DOHH2 (cell line): ENCODE measurements at regions not wholly inside any gene's neighbourhood (a gene's known extent, or its start where the extent isn't known, plus 50 kb on each side); places are given as distances from the start of the nearest gene placed in this dataset.

ENCODE experiments used
- H3F3A ChIP-seq: fragments of 200-600 bp; sonication (generic), shearing (Covaris generic); 2 replicates; pipeline ENCODE4 v1.6.0; 2016; ENCODE audit warnings: antibody characterized with exemption, mild to moderate bottlenecking; ENCODE audit not compliant: control insufficient read depth, insufficient read depth
- H3K27ac ChIP-seq: fragments of 200-600 bp; sonication (generic); 2 replicates; pipeline ENCODE4 v1.5.1; 2014; ENCODE audit warnings: low read depth, mild to moderate bottlenecking, low read length, moderate library complexity
- H3K27me3 ChIP-seq: fragments of 200-600 bp; sonication (generic); 2 replicates; pipeline ENCODE4 v1.6.1; 2014; ENCODE audit warnings: mild to moderate bottlenecking, low read length, mixed read lengths; ENCODE audit not compliant: control insufficient read depth
- H3K36me3 ChIP-seq: fragments of 200-600 bp; sonication (generic); 2 replicates; pipeline ENCODE4 v1.6.1; 2014; ENCODE audit warnings: mild to moderate bottlenecking, low read length, moderate library complexity, mixed read lengths; ENCODE audit not compliant: control insufficient read depth
- H3K4me1 ChIP-seq: fragments of 200-600 bp; sonication (generic); 2 replicates; pipeline ENCODE4 v1.6.1; 2014; ENCODE audit warnings: mild to moderate bottlenecking, low read length, mixed read lengths; ENCODE audit not compliant: control insufficient read depth
- H3K4me2 ChIP-seq: fragments of 200-600 bp; sonication (generic); 2 replicates; pipeline ENCODE4 v1.6.0; 2014; ENCODE audit warnings: mild to moderate bottlenecking, low read length, moderate library complexity
- H3K4me3 ChIP-seq: fragments of 200-600 bp; sonication (generic); 2 replicates; pipeline ENCODE4 v1.5.1; 2014; ENCODE audit warnings: mild to moderate bottlenecking, low read length, mixed read lengths
- H3K79me2 ChIP-seq: fragments of 200-600 bp; sonication (generic); 2 replicates; pipeline ENCODE4 v1.6.1; 2014; ENCODE audit warnings: mild to moderate bottlenecking, low read length, mixed read lengths; ENCODE audit not compliant: control insufficient read depth
- H3K9me2 ChIP-seq: fragments of 200-600 bp; sonication (generic); replicated peaks from 2 replicates; pipeline ENCODE4 v1.6.1; 2014; ENCODE audit warnings: mild to moderate bottlenecking, low read length, mixed read lengths; ENCODE audit not compliant: control insufficient read depth
- H3K9me3 ChIP-seq: fragments of 200-600 bp; sonication (generic); 2 replicates; pipeline ENCODE4 v1.6.1; 2014; ENCODE audit warnings: antibody characterized with exemption, low read length, mixed read lengths; ENCODE audit not compliant: control insufficient read depth, insufficient read depth
- H4K20me1 ChIP-seq: fragments of 200-600 bp; sonication (generic); 2 replicates; pipeline ENCODE4 v1.6.0; 2014; ENCODE audit warnings: low read depth, mild to moderate bottlenecking, antibody characterized with exemption, low read length, moderate library complexity; ENCODE audit not compliant: control insufficient read depth, insufficient read depth
- EZH2phosphoT487 ChIP-seq: fragments of 200-600 bp; sonication (generic); IDR thresholded peaks from 2 replicates; pipeline ENCODE4 v1.6.1; 2017; ENCODE audit warnings: borderline replicate concordance, mild to moderate bottlenecking, antibody characterized with exemption, low read length, moderate library complexity, mixed read lengths
- TF ChIP-seq, protein P1 (sequence below): fragments of 200-600 bp; sonication (generic); IDR thresholded peaks from one replicate; pipeline ENCODE4 v1.5.1; 2014; ENCODE audit warnings: antibody characterized with exemption, mild to moderate bottlenecking, low read depth, low read length; ENCODE audit not compliant: poor library complexity, severe bottlenecking

DNA sequence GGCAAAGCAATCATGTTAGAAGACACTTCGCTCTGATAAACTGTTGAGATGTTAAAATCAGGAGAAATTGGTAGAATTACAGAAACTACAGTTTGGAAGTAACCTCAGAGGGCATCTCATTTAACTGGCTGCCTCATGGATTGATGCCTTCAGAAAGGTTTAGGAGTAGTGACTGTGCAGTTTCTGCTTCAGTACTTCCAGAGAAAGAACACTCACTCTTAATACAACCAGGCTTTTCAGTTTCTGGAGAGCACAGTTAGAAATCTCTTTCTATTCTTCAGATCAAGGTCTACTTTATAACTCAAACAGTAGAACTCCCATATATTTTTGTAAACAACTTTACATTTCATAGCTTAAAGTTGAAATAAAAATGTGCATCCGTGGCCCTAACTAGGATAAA is 1358.9 kb upstream of the LRRTM3 start:
- Histone ChIP-seq H4K20me1 (no peaks in the 10 kb centered on the region), H3K79me2 (no peaks in the 10 kb centered on the region), H3K9me3 (no peaks in the 10 kb centered on the region), H3K27me3 (no peaks in the 10 kb centered on the region), H3K36me3 (no peaks in the 10 kb centered on the region), H3K27ac (no peak overlapping the region), H3F3A (no peaks in the 10 kb centered on the region), H3K4me1 (no peaks in the 10 kb centered on the region), H3K4me2 (no peak overlapping the region), H3K4me3 (no peak overlapping the region), H3K9me2 (no peaks in the 10 kb centered on the region)
- TF ChIP-seq EZH2phosphoT487, result no peak
- TF ChIP-seq, protein P1, sequence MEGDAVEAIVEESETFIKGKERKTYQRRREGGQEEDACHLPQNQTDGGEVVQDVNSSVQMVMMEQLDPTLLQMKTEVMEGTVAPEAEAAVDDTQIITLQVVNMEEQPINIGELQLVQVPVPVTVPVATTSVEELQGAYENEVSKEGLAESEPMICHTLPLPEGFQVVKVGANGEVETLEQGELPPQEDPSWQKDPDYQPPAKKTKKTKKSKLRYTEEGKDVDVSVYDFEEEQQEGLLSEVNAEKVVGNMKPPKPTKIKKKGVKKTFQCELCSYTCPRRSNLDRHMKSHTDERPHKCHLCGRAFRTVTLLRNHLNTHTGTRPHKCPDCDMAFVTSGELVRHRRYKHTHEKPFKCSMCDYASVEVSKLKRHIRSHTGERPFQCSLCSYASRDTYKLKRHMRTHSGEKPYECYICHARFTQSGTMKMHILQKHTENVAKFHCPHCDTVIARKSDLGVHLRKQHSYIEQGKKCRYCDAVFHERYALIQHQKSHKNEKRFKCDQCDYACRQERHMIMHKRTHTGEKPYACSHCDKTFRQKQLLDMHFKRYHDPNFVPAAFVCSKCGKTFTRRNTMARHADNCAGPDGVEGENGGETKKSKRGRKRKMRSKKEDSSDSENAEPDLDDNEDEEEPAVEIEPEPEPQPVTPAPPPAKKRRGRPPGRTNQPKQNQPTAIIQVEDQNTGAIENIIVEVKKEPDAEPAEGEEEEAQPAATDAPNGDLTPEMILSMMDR, result no peak

DNA sequence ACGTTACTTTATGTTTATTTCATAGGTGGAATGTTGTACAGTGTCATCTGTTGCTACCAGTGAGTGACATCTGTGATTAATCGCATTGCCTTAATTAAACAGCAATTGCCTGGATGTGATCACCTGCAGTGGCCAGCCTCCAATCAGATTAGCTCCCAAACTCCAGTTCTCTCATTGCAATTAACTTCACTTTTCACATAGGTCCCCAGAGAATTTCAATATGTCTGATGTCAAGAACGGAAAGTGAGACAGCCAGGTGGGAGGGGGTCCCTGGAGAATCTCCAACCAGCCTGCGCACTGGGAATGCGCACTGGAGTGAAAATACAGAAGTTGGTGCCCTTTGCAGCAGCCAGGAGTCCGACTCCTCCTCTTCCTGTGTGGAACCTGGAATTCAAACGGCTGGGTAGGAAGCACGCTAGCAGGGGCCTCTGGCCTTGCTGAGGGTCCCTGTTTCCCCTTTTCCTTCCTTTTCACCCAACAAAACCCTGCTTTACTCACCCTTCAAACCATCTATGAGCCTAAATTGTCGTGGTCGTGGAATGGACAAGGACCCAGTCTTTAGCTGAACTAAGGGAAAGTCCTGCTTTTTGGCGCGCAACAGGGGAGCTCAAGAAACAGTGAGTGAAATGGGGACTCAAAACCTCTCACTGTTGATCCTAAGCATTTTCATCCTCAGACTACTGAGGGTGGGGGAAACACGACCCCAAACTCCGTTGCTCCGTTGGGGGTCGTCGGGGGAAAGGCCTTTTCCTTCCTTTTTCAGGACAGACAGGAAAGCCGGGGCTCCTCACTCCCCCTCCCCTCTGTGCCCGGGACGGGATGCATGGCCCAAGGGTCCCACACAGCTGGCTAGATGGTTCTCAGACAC is 1355.5 kb upstream of the LRRTM3 start:
- H3K27me3 ChIP-seq, result no peaks in the 10 kb centered on the region
- H3K4me1 ChIP-seq, result no peaks in the 10 kb centered on the region
- no peaks in the 10 kb centered on the region for H4K20me1 ChIP-seq
- TF ChIP-seq, protein P1, result no peak
- no peak for TF ChIP-seq EZH2phosphoT487
- H3K9me3 ChIP-seq, result no peaks in the 10 kb centered on the region
- no peaks in the 10 kb centered on the region for H3K36me3 ChIP-seq
- no peaks in the 10 kb centered on the region for H3K9me2 ChIP-seq
- no peak overlapping the region for H3K4me2 ChIP-seq
- H3K27ac ChIP-seq, result no peak overlapping the region
- no peak overlapping the region for H3K4me3 ChIP-seq
- no peaks in the 10 kb centered on the region for H3K79me2 ChIP-seq
- no peaks in the 10 kb centered on the region for H3F3A ChIP-seq

DNA sequence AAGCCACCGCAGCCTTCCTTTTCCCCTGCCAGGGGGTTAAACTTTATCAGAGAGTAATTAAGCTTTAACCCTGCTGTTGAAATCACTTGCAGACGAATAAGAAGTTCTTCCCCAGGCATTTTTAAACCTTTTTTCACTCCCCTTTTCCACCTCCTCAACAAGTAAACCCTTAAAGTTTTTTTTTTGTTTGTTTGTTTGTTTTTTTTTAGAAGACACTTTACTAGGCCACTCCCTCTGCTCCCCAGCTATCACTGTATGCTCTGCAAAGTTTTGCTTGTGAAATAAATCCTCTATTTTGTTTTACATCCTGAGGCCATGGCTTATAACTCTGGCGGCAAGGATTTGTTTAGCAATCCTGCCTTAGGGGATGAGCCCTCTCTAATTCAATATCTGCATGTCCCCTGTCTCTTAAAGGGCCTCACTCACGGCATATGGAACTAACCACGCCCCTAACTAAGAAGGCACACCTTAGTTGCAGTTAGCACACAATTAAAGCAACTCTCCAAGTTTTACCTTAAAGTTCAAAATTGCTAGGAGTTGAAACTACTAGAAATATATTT is 1354.7 kb upstream of the LRRTM3 start:
- TF ChIP-seq, protein P1, result no peak
- TF ChIP-seq EZH2phosphoT487, result no peak

More for the DNA sequence above, 1354.7 kb upstream of the LRRTM3 start:
- Histone ChIP-seq H3K79me2 (no peaks in the 10 kb centered on the region), H3K4me2 (no peak overlapping the region), H3K9me2 (no peaks in the 10 kb centered on the region), H3K27me3 (no peaks in the 10 kb centered on the region), H3K27ac (no peak overlapping the region), H3K4me1 (no peaks in the 10 kb centered on the region), H3F3A (no peaks in the 10 kb centered on the region), H3K4me3 (no peak overlapping the region), H4K20me1 (no peaks in the 10 kb centered on the region), H3K9me3 (no peaks in the 10 kb centered on the region), H3K36me3 (no peaks in the 10 kb centered on the region)
